Breast epithelium (tissue), 3 donors: ENCODE measurements at regions not wholly inside any gene's neighbourhood (a gene's known extent, or its start where the extent isn't known, plus 50 kb on each side); places are given as distances from the start of the nearest gene placed in this dataset.

Source experiments
- CTCF ChIP-seq, 3 donors: fragments of 450-650 bp; IDR thresholded peaks; one replicate each; pipeline ENCODE4 v1.5.1; 2016 to 2017; ENCODE audit warnings: antibody characterized with exemption in 3 of 3, mild to moderate bottlenecking in 3 of 3, moderate library complexity in 3 of 3
- POLR2A ChIP-seq: fragments of 450-650 bp; IDR thresholded peaks from one replicate; pipeline ENCODE4 v1.6.1; 2016; ENCODE audit warnings: antibody characterized with exemption, mild to moderate bottlenecking, moderate library complexity
- POLR2AphosphoS5 ChIP-seq, 3 donors: sonication (generic); formaldehyde crosslinking; IDR thresholded peaks; one replicate each; pipeline ENCODE4 v1.6.1; 2017; ENCODE audit warnings: antibody characterized with exemption in 3 of 3

- TF ChIP-seq CTCF (IDR thresholded peaks at IDR 0.05) (no peak), POLR2A (no peak), POLR2AphosphoS5 (IDR thresholded peaks at IDR 0.05) (no peak)
These were observed 145.7 kb upstream of the CBLB start for GRCh38 chr3:106014518-106014917.
